ENCODE measurements at regions not wholly inside any gene's neighbourhood (a gene's known extent, or its start where the extent isn't known, plus 50 kb on each side); places are given as distances from the start of the nearest gene placed in this dataset.

DNA sequence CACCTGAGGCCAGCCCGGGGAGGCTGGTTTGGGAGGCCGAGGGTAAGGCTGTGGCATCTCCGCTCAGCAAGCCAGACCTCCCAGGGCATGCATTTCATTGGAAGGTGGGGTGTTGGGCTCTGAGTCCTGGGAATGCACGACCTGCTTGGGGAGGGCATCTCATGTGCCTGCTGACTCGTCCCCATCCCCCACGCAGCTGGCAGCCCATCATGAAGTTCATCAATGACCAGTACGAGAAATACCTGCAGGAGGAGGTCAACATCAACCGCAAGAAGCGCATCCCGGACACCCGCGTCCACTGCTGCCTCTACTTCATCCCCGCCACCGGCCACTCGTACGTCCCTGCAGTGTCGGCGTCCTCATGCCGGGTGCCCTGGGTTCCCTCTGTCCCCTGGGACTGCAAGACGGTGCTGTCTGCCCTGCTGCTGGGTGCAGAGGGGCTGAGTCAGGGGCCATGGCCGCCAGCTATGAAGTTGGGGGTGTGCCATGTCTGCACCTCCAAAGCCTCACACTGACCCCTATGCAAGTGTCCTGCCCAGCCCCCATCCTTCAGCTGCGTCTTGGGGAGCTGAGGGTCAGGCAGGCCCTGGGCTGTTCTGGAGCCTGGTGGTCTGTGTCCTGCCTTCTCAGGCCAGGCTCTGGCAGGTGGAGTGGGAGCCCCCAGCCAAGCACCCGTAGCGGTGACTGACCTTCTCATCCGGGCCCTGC, 347.9 kb downstream of the SEC14L1 start:
- DNase-seq (ENCODE audit: low spot score): no peak

DNA sequence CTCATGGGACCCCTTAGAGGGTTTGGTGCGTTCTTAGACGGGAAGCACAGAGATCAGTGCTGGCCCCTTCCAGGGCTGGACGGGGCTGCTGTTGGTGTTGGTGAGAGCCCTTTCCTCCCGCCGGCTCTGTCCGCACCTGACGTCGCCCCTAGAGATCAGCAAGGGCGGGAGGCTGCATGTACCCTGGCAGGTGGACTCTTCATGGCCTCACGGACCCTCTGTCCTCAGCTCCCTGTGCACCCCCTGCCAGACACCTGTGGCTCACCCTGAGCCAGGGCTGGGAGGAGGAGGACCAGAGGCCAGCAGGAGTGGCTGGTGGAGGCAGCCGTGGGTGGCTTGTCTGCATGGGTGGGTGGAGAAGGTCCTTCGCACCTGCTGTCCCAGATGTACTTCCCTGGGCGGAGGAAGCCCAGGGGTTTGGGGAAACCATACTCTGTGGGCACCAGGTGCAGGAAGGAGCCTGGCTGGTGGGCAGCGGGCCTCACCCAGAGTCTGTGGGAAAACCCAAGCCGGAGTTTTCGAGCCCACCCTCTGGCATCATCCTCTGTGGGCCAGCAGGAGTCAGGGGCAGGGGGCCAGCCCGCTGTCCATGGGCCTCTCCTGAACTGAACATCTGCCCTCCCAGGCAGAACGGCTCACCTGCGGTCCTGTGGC, 348.6 kb downstream of the SEC14L1 start:
- no peak for DNase-seq (ENCODE audit: low spot score)

- no peak for DNase-seq (ENCODE audit: low spot score)
Measured at GRCh38 chr17:77489893-77490255, 349.1 kb downstream of the SEC14L1 start.

DNA sequence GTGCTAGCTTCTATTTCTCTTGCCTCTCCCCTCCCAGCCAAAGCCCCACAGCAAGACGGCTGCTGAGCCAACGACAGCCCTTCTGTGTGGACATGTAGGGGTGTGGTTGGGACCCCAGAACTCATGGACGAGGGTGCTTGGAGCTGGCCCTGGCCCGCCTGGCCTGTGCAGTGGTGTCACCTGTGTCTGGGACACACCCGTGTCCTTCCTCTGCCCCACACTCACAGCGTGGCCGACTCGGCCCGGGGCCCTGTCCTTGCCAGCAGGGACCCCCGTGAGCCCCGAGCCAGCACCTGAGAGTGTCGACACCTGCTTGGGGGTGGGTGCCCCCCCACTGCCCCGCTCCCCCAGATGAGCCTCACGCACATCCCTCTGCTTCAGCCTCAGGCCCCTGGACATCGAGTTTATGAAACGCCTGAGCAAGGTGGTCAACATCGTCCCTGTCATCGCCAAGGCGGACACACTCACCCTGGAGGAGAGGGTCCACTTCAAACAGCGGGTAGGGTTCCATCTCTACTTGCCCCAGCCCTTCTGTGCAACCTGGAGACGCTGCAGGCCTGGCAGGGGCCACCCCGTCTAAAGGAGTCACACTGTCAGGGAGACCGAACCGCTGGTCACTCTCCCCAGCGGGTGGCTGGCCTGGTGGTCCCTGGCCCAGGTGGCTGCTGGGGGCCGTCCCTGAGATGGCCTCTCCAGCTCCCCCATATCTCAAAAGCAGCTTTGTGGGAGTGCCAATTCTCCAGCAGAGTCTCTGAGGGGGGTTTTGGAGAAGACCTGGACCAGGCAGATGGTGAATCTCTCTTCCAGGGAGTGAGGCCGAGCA, 349.8 kb downstream of the SEC14L1 start:
- DNase-seq (ENCODE audit: low spot score): no peak

- DNase-seq (ENCODE audit: low spot score): no peak
Measured at GRCh38 chr17:77491921-77492445, 351.2 kb downstream of the SEC14L1 start.

GRCh38 chr17:77492446-77493237, 351.9 kb downstream of the SEC14L1 start:
- no peak for DNase-seq (ENCODE audit: low spot score)

DNA sequence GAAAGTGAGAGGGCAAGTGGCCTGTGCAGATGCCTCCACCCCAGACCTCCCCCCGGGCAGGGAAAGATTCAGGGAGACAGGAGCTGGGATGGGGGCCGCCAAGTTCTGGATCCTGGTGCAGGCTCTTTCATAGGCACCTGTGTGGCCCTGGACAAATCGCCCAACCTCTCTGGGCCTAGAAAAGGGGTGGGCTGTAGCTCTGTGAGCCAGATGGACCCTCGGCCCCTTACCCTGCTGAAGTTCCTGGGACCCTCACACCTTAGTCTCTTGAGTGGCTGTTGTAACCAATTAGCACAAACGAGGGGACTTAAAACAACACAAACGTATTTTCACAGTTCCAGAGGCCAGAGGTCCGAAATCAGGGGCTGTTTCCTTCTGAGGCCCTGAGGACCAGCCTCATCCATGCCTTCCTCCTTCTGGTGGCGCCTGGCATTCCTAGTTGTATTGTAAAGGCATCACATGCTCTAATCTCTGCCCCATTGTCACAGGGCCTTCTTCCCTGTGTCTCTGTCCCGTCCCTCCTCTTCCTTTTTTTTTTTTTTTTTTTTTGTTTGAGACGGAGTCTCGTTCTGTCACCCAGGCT, 352.6 kb downstream of the SEC14L1 start:
- DNase-seq (ENCODE audit: low spot score): no peak

GRCh38 chr17:77493901-77494663, 353.3 kb downstream of the SEC14L1 start:
- DNase-seq (ENCODE audit: low spot score): no peak

GRCh38 chr17:77494664-77495435, 354.1 kb downstream of the SEC14L1 start:
- DNase-seq (ENCODE audit: low spot score): peak; percentile 95

GRCh38 chr17:77495575-77495974, 354.8 kb downstream of the SEC14L1 start:
- no peak for DNase-seq (ENCODE audit: low spot score)

DNA sequence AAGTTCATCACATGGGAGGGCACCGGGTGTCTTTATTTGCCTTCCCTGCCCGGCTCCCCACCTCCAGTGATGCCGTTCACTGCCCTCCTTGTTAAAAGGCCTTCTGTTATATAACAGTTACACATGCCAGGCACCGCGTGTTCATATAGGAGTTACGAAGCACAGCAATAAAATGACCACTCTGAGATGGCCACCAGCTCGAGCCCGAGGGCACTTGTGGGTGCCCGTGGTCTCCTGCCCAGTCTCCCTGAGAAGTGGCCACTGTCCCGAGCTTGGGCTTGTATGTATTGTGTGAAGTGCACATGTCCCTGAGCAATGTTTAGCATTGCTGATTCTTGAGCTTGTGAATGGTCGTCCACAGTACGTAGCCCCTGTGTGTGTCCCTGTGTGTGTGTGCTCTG, 355.6 kb downstream of the SEC14L1 start:
- DNase-seq (ENCODE audit: low spot score): no peak

DNA sequence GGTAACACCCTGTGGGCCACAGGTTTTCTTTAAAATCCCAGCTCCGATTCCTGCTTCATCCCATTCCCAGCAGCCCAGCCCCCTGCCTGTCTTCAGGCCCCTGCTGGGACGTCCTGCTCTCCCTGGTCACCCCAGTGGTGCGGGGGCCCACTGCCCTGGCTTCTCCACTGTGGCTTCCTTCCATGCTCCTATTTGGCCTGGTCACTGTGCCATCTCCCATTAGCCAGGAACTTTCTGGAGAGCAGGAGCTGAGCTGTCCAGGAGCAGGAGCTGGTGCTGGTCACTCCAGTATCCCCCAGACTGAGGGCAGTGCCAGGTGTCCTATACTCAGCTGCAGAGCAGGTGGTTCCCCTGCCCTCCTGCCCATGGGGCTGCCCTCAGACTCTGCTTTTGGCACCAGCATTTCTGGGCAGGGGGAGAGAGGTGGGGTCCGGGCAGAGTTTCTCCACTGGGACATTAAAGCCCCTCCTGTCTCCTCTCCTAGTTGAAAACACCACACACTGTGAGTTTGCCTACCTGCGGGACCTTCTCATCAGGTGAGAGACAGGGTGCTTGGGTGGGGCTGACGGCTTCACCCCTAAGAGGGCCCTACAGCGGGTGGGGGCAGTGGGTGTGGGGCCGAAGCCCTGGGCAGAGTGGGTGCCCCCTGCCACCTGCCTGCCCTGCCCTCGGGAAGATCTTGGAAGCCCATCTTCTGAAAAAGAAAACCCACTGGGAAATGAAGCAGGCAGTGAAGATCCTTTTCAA, 356.2 kb downstream of the SEC14L1 start:
- no peak for DNase-seq (ENCODE audit: low spot score)

- no peak for DNase-seq (ENCODE audit: low spot score)
Measured at GRCh38 chr17:77497578-77497934, 356.8 kb downstream of the SEC14L1 start.

GRCh38 chr17:77498091-77498741, 357.4 kb downstream of the SEC14L1 start:
- DNase-seq (ENCODE audit: low spot score): no peak

DNA sequence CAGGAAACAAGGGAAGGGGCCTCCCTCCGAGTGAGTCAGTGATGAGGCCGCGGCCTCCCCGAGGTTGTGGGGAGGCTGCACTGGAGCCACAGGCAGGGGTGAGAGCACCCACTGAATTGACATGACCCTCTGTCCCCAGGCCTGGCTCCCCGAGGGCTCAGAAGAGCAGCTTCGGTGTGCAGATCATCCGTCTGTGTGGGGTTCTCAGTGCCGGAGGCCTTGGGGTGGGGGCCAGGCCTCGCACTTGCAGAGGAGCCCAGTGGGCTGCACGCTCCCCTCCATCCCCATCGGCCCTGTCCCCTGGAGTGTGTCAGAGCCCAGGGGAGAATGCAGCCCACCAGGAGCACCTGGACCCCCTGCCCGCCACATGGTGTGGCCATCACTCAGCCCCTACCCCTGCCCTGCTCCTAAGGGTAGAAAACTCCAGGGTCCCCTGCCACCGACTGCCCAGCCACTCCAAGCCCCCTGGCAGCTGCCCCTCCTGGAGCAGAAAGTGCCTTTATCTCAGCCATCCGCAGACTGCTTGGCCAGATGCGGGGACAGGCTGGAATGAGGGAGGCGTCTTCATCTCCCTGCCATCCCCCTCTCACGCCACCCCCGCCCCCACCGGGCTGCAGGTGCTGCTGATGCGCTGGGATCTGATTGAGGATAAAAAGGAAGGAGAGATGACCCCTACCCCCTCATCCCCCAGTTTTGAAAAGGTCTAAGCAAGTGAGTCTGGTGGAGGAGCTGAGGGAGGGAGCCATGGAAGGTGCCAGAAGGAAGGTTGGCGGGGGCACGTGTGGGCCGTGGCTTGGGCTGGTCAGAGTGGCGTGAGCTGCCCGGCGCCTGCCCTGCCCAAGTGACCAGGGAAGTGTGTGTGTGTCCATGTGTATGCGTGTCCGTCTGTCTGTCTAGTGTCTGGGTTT, 358.3 kb downstream of the SEC14L1 start:
- no peak for DNase-seq (ENCODE audit: low spot score)

DNA sequence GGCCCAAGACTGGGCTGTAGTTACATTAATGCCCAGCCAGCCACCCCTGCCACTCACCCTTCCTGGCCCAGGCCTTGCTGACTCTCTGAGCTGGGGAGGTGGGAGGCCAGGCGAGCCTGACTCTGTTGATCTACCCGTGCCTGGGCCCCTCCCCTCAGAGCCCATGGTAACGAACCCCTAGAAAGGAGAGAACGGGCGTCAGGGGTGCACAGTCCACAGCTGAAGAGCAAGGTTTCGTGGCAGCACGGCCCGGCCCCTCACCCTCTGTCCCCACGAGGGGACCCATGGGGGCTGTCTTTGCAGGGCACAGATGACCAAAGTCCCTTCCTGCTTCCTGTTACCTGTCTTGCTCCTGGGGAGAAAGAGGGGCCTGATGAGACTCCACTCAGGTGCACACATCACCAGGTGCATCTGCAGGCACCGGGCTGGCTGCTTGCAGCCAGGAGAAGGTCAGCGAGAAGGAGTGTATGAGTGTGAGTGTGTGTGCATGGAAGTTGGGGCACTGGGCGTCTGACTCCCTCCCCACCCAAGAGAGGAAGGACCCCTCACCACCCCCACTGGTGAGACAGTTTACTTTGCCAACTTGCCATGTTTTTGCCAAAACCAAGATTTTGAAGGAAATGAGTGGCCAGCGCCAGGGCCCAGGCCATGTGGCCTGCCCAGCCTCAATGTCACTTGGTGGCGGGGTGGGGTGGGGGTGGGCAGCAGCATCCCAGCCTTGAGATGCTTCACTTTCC, 359.1 kb downstream of the SEC14L1 start:
- DNase-seq (ENCODE audit: low spot score): no peak

DNA sequence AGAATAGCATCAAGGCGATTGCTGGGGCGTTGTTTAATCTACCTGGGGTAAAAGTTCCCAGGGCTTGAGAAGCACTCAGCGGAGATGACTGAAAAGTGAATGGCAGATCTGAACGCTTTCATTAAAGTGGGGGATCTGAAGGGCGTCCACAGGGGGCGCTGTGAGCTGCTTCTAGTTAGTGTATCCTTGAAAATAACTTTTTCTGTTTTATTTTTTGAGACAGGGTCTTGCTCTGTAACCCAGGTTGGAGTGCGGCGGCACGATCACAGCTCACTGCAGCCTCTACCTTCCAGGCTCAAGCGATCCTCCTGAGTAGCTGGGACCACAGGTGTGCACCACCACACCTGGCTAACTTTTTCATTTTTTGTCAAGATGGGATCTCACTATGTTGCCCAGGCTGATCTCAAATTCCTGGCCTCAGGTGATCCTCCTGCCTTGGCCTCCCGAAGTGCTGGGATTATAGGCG, 360.4 kb downstream of the SEC14L1 start:
- DNase-seq (ENCODE audit: low spot score): peak; percentile 84

All from HuH-7 (cell line).